ENCODE measurements at regions not wholly inside any gene's neighbourhood (a gene's known extent, or its start where the extent isn't known, plus 50 kb on each side); places are given as distances from the start of the nearest gene placed in this dataset.

DNA sequence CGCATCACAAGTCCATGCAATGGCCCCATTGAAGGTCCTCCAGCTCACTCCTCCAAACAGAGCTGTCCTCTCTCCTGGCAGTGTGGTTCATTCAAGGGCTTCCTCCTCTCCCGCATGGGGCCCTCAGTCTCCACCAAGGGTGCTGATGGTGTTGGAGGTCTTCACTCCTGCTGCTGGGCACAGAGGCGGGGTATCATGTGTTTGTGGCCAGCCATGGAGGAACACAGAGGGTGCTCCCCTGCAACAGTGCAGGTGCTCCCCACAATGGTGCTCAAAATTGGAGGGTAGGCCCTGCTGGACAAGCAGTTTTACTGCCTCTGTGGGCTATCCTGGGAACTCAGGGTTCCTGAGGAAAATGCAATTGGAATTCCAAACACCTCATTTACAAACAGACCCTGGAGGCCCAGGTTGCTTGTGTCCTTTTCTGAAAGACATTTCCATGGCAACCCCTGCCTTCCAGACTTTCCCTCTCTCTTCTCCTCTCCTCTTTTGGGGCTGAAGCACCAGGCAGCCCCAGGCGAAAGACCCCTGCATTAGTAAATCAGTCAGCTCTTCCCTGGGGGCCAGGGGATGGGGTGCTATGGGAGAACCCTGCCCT is 256.0 kb downstream of the HAUS1 start:
- TF ChIP-seq, protein P1, sequence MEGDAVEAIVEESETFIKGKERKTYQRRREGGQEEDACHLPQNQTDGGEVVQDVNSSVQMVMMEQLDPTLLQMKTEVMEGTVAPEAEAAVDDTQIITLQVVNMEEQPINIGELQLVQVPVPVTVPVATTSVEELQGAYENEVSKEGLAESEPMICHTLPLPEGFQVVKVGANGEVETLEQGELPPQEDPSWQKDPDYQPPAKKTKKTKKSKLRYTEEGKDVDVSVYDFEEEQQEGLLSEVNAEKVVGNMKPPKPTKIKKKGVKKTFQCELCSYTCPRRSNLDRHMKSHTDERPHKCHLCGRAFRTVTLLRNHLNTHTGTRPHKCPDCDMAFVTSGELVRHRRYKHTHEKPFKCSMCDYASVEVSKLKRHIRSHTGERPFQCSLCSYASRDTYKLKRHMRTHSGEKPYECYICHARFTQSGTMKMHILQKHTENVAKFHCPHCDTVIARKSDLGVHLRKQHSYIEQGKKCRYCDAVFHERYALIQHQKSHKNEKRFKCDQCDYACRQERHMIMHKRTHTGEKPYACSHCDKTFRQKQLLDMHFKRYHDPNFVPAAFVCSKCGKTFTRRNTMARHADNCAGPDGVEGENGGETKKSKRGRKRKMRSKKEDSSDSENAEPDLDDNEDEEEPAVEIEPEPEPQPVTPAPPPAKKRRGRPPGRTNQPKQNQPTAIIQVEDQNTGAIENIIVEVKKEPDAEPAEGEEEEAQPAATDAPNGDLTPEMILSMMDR (IDR thresholded peaks at IDR 0.05; ENCODE audit: low read depth, low read length, missing control alignments) = no peak
- DNase-seq (ENCODE audit: low read depth) = no peak
- no peak overlapping the region for H3K4me3 ChIP-seq (ENCODE audit: low read depth, low read length)

DNA sequence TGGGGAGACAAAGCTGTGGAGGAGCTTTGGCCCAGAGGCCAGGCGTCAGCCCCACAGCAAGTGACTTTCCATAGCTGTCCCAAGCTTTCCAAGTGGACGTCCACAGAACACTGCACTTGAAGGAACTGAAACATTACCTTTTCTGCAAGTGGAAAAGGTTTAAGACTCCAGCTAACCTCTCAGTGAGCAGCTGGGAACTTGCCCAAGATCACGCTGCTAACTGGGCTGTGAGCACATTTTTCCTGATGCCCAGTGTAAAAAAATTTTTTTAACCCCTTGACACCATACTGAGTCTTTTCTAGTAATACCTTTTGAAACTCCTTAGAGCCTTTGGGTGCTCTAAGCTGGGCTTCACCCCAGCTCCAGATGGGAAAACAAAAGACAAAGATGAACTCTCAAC is 256.7 kb downstream of the HAUS1 start:
- TF ChIP-seq, protein P1 (IDR thresholded peaks at IDR 0.05; ENCODE audit: low read depth, low read length, missing control alignments) = no peak
- DNase-seq (ENCODE audit: low read depth) = no peak

DNA sequence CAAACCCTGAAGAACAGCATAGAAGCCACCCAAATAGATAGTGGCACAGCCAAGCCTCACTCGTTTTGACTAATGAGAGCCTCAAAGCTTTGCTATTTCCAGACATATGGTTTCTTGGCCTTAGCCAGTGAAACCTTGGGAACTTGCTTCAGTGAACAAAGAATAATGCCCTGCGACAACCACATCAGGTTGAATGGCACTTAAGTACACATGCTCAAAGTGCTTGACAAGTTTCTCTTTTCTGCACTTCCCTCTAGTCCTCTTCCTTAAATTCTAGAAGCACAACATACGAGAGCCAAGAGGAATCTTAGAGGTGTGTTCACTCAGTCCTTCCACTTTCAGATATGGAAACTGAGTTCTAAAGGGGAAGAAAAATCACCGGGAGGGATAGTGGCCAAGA is 258.3 kb downstream of the HAUS1 start:
- no peak overlapping the region for H3K4me3 ChIP-seq (ENCODE audit: low read depth, low read length)
- TF ChIP-seq, protein P1 (IDR thresholded peaks at IDR 0.05; ENCODE audit: low read depth, low read length, missing control alignments) = no peak
- no peak for DNase-seq (ENCODE audit: low read depth)

More for the DNA sequence above, 256.7 kb downstream of the HAUS1 start:
- no peak overlapping the region for H3K4me3 ChIP-seq (ENCODE audit: low read depth, low read length)

DNA sequence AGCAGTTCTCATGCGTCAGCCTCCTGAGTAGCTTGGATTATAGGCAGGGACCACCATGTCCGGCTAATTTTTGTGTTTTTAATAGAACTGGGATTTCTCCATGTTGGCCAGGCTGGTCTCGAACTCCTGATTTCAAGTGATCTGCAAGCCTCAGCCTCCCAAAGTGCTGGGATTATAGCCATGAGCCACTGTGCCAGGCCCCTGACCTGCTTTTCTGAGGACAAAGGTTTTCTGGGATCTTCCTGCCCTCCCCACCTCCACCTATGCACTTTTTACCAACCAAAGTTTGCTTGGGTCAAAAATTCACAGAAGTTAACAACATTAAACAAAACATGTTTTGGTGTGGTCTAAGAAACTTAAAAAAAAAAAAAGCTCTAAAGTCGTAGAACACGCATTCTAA is 259.9 kb downstream of the HAUS1 start:
- TF ChIP-seq, protein P1 (IDR thresholded peaks at IDR 0.05; ENCODE audit: low read depth, low read length, missing control alignments) = no peak
- H3K4me3 ChIP-seq (ENCODE audit: low read depth, low read length) = no peak overlapping the region
- DNase-seq (ENCODE audit: low read depth) = no peak

DNA sequence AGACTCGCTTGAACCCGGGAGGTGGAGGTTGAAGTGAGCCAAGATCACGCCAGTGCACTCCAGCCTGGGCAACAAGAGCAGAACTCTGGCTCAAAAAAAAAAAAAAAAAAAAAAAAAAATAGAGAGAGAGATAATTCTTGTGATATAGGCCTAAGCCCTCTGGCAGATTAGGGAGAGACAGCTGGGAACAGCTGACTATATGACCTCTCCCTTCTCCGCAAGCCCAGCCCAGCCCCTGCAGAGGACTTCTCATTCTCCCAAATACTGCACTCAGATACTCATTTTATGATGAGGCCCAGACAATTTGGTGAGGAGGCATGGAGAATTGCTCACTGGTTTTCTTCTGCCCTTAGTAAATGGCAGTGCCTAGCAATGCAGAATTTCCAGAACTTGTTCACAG is 262.0 kb downstream of the HAUS1 start:
- H3K4me3 ChIP-seq (ENCODE audit: low read depth, low read length) = no peak overlapping the region
- TF ChIP-seq, protein P1 (IDR thresholded peaks at IDR 0.05; ENCODE audit: low read depth, low read length, missing control alignments) = no peak
- DNase-seq (ENCODE audit: low read depth) = no peak

DNA sequence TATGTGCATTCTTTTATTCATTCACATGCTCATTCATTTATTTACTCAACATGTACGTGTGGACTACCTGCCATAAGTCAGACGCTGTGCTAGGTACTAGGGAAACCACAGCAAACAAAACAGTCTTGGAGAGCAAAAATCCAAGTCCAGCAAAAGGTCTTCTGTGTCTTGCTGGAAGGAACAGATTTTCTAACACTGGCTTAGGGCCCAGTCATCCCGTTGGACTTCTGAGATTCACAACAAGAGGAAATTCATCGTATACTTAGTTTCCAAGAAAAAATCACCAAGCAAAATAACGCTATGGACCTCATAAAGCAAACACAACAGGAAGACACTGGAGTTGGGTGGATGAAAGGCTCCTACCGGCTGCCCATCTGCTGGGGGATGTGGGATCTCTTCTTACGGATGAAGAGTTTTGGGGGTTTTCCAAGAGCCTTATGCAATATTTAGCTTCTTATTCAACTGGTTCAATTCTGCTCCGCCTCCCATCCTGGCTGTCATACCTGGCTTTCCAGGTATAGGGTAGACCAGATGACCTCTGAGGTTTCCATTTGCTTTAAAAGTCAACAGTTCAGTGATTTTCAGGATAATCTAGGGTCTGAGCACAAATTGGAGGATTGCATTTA is 262.7 kb downstream of the HAUS1 start:
- no peak overlapping the region for H3K4me3 ChIP-seq (ENCODE audit: low read depth, low read length)
- no peak for DNase-seq (ENCODE audit: low read depth)
- TF ChIP-seq, protein P1 (IDR thresholded peaks at IDR 0.05; ENCODE audit: low read depth, low read length, missing control alignments) = no peak

DNA sequence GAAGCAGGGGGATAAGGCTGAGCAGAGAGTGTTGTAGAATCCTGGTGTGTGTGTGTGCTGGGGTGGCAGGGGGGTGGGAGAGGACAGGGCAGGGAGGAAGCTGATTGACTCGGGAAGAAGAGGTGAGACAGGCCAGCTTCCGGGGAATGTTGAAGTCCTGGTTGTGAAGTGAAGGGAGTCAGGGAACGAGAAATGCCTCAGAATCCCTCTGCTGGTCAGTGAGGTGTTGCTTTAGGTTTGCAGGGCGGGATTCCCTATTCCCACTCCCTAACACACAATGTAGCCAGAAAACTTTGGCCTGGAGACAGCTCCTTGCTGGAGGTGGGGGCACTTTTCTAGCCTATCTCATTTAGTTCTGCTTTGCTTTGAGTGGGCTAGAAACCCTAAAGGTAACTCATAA is 265.1 kb downstream of the HAUS1 start:
- DNase-seq (ENCODE audit: low read depth) = no peak
- no peak overlapping the region for H3K4me3 ChIP-seq (ENCODE audit: low read depth, low read length)
- TF ChIP-seq, protein P1 (IDR thresholded peaks at IDR 0.05; ENCODE audit: low read depth, low read length, missing control alignments) = no peak

Measured in GM12864 (cell line).